Tibial nerve (tissue), 3 donors: ENCODE measurements at regions not wholly inside any gene's neighbourhood (a gene's known extent, or its start where the extent isn't known, plus 50 kb on each side); places are given as distances from the start of the nearest gene placed in this dataset.

Experiments used
- POLR2A ChIP-seq, 2 donors: fragments of 450-650 bp; IDR thresholded peaks; one replicate each; pipeline ENCODE4 v1.6.1; 2017; ENCODE audit warnings: antibody characterized with exemption in 2 of 2, mild to moderate bottlenecking in 2 of 2, moderate library complexity in 2 of 2
- TF ChIP-seq, protein P1 (sequence below), 5 experiments: fragments of 200-600 bp in 3 of 5; fragments of 450-650 bp in 2 of 5; sonication (generic) in 3 of 5; IDR thresholded peaks; one replicate each; pipeline ENCODE4 v1.5.1; 2016 to 2019; ENCODE audit warnings: antibody characterized with exemption in 5 of 5, mild to moderate bottlenecking in 3 of 5, moderate library complexity in 2 of 5

- TF ChIP-seq, protein P1, sequence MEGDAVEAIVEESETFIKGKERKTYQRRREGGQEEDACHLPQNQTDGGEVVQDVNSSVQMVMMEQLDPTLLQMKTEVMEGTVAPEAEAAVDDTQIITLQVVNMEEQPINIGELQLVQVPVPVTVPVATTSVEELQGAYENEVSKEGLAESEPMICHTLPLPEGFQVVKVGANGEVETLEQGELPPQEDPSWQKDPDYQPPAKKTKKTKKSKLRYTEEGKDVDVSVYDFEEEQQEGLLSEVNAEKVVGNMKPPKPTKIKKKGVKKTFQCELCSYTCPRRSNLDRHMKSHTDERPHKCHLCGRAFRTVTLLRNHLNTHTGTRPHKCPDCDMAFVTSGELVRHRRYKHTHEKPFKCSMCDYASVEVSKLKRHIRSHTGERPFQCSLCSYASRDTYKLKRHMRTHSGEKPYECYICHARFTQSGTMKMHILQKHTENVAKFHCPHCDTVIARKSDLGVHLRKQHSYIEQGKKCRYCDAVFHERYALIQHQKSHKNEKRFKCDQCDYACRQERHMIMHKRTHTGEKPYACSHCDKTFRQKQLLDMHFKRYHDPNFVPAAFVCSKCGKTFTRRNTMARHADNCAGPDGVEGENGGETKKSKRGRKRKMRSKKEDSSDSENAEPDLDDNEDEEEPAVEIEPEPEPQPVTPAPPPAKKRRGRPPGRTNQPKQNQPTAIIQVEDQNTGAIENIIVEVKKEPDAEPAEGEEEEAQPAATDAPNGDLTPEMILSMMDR (IDR thresholded peaks at IDR 0.05), result no peak
- TF ChIP-seq POLR2A (IDR thresholded peaks at IDR 0.05), result no peak
Observed at GRCh38 chr18:45399643-45400042, 215.6 kb upstream of the SLC14A2 start.
